GM18868 (cell line): ENCODE measurements at regions not wholly inside any gene's neighbourhood (a gene's known extent, or its start where the extent isn't known, plus 50 kb on each side); places are given as distances from the start of the nearest gene placed in this dataset.

Experiments
- ATAC-seq: cut with Tn5 transposase; IDR thresholded peaks from one replicate; pipeline ENCODE4 v1.9.1; 2021; ENCODE audit warnings: mild to moderate bottlenecking, moderate library complexity; ENCODE audit not compliant: unreplicated experiment

- no peak for ATAC-seq
These were observed 200.9 kb downstream of the LTN1 start for GRCh38 chr21:28791595-28792282.

- ATAC-seq = no peak
These were observed 202.3 kb downstream of the LTN1 start for GRCh38 chr21:28790335-28790734.

GRCh38 chr21:28789523-28789922 is 203.2 kb downstream of the LTN1 start:
- no peak for ATAC-seq

- ATAC-seq = no peak
These were observed 204.6 kb downstream of the LTN1 start for GRCh38 chr21:28788030-28788429.

GRCh38 chr21:28783641-28784185 is 209.0 kb downstream of the LTN1 start:
- no peak for ATAC-seq

GRCh38 chr21:28781602-28782276 is 210.9 kb downstream of the LTN1 start:
- peak; percentile 69 for ATAC-seq

DNA sequence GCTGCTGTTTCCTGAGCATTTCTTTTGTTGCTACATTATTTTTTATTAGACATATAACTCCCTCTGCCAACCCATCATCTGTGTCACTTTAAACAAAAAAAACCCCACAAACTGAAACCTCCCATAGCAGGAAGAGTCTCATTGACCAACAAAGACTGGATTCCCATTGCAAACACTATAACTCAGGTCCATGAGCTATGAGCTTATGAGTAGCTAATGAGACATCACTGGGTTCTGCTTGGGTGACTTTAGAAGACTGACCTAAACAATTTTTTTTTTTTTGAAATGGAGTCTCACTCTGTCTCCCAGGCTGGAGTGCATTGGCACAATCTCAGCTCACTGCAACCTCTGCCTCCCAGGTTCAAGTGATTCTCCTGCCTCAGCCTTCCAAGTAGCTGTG is 212.8 kb downstream of the LTN1 start:
- ATAC-seq = no peak

DNA sequence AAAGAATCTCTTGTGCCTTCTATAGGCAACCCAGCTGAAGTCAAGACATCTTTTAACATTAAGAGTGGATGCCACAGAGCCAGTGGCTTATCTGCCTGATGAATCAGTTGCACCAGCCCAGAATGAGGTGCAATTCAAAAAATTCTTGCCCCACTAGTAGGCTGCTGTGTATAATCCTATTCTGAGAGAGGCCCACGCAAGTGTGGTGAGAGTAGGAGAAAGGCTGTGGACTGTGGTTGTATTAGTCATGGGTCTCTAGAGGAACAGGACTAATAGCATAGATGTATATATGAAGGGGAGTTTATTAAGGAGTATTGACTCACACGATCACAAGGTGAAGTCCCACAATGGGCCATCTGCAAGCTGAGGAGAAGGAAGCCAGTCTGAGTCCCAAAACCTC is 216.4 kb downstream of the LTN1 start:
- ATAC-seq = no peak

DNA sequence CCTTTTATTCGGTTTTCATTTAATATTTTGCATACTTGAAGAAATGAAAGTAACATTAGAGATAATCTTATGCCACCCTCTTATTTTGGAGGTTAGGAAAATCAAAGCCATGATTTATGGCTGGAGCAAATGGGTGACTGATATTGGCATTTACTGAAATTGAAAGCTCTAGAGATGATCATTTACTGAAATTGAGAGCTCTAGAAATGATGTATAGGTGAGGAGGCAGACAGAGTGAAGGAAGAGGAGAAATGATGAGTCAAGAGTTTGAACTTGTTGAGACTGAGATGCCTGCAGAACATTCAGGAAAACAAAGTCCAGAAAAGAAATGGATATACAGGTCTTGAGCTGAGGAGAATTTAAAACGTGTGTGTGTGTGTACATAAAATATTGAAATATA is 217.6 kb downstream of the LTN1 start:
- ATAC-seq = no peak

DNA sequence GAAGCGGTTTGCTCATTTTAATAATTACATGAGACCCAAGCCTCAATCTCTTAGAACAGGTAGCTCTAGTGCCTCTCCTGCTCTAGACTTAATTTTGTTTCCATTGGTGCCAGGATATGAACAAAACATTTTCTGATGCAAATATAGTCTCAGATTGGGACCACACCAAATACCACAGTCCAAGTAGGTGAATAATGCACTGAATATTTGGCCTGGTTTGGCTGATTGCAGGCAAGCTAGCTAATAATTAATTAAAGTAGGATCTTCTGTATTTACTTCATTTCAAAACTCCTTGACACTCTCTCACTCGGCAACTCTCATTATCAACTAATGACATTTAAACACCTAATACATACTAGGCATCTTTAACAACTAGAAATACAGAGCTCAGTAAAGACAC is 219.6 kb downstream of the LTN1 start:
- ATAC-seq = no peak

DNA sequence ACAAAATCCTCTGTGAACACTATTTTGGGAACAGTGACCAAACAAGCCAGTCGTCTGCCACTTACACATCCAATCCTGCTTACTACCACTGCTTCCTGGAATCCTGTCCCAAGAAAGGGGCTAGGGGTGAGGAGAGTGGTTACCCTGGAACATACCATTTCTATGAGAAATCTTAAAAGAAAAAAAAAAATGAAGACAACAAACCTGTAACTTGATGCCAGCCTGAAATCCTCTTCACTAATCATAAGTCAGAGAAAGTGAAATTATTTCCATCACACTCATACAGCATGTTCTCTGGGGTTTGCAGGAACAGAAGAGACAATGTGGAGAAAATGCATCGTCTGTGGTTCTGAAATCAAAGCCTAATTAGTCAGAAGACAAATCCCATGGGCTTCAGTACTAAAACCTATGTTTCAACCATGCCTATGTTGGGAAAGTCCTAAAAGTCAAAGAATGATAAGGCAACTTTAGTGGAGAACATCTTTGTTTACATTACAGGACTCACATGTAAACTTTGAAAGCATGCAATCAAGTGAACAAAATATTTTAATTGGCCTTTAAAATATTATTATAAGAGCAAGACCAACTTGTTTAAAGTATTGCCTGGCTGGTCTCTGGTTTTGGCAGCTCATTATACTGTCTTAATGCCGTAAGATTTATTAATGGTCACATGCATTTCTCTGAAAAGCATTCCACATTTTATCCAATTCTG is 220.7 kb downstream of the LTN1 start:
- ATAC-seq = no peak

GRCh38 chr21:28770867-28771661 is 221.6 kb downstream of the LTN1 start:
- ATAC-seq = no peak

DNA sequence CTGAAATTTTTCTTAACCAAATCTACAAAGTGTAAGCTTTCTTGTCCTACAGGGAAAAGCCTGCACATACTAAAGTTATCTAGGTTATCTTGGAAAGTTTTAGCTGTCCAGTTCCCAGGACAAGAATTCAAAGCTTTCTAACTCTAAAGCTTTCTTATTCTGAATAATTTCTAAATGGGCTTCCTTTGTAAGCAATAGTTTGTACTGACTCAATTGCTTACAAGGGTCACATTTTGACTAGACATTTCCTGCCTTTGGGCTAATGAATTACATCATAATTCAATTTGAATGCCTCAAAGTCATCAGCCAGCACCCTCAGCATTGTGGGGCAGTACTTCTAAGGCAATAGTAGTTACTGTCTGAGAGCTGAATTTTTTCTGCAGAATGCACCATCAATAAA is 223.0 kb downstream of the LTN1 start:
- ATAC-seq = no peak

GRCh38 chr21:28768753-28769152 is 223.9 kb downstream of the LTN1 start:
- no peak for ATAC-seq

GRCh38 chr21:28767523-28767922 is 225.2 kb downstream of the LTN1 start:
- ATAC-seq = no peak

- ATAC-seq = no peak
These were observed 228.8 kb downstream of the LTN1 start for GRCh38 chr21:28763809-28764418.

DNA sequence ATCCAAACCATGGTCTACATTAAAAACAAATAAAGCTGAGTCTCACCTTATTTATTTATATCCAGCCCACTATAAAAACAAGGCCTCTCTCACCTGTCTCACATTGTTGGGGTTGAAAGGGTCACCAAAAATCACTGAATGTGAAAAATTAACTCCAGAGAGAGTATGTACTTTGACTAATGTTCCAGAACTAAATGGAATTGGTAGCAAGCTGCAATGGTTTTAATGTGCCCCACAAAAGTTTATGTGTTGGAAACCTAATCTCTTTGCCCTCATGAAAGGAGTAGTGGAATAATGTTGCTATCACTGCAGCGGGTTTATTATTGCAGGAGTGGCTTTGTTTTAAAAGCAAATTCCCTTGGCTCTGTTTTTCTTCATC is 230.3 kb downstream of the LTN1 start:
- no peak for ATAC-seq

DNA sequence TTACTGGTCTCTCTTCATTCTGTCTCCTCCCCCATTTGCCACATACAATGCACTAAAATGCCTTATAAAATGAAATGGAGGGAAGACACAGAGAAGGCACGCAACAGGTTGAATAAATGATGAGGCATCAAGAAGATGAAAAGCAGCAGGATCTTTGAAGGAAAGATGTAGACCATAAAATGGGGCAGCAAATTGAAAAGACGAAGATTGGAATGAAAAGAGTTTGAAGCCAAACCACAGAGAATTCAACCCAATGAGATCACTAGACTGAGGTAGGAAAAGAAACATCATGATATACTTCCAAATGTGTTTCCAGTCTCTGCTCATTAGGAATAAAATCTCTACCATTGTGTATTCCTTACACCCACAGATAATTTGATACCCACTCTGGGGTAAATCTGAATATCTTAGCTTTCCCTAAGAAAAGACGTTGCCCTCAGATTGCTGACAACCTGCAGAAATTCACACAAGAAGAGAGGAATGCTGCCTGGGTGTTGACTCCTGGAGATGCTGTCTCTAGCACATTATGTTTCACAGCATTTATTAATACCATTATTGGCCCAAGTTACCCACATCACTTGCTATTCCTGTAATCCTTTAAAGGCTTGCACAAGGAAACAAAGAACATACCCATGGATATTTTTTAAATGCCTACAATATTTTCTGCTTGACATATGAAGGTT is 230.9 kb downstream of the LTN1 start:
- ATAC-seq = no peak

- ATAC-seq = no peak
These were observed 233.8 kb downstream of the LTN1 start for GRCh38 chr21:28758883-28759242.
